GM12874 (cell line): ENCODE measurements at regions not wholly inside any gene's neighbourhood (a gene's known extent, or its start where the extent isn't known, plus 50 kb on each side); places are given as distances from the start of the nearest gene placed in this dataset.

Experiments used
- TF ChIP-seq, protein P1 (sequence below): IDR thresholded peaks from 2 replicates; pipeline ENCODE4 v1.5.1; 2011; ENCODE audit warnings: low read depth, mild to moderate bottlenecking, control low read depth, low read length, moderate library complexity; ENCODE audit not compliant: insufficient read depth

DNA sequence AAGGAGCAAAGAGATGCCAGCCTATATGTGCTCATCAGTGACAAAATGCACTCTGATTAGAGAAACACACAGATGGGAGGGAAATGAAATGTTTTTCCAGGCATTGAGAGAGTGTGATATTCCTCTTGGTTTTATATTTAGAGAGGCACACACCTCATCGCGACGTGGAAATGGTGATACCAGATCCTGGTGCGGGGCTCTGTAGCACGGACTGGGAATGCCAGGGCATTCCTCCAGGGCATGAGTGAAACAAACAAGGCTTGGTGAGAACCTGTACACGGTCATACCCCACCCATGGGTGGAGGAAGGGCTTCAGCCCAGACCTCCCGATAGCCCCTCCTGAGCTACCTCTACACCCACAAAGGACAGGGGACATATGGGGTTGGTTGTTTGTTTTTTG, 280.2 kb downstream of the C16orf95 start:
- TF ChIP-seq, protein P1, sequence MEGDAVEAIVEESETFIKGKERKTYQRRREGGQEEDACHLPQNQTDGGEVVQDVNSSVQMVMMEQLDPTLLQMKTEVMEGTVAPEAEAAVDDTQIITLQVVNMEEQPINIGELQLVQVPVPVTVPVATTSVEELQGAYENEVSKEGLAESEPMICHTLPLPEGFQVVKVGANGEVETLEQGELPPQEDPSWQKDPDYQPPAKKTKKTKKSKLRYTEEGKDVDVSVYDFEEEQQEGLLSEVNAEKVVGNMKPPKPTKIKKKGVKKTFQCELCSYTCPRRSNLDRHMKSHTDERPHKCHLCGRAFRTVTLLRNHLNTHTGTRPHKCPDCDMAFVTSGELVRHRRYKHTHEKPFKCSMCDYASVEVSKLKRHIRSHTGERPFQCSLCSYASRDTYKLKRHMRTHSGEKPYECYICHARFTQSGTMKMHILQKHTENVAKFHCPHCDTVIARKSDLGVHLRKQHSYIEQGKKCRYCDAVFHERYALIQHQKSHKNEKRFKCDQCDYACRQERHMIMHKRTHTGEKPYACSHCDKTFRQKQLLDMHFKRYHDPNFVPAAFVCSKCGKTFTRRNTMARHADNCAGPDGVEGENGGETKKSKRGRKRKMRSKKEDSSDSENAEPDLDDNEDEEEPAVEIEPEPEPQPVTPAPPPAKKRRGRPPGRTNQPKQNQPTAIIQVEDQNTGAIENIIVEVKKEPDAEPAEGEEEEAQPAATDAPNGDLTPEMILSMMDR = no peak

DNA sequence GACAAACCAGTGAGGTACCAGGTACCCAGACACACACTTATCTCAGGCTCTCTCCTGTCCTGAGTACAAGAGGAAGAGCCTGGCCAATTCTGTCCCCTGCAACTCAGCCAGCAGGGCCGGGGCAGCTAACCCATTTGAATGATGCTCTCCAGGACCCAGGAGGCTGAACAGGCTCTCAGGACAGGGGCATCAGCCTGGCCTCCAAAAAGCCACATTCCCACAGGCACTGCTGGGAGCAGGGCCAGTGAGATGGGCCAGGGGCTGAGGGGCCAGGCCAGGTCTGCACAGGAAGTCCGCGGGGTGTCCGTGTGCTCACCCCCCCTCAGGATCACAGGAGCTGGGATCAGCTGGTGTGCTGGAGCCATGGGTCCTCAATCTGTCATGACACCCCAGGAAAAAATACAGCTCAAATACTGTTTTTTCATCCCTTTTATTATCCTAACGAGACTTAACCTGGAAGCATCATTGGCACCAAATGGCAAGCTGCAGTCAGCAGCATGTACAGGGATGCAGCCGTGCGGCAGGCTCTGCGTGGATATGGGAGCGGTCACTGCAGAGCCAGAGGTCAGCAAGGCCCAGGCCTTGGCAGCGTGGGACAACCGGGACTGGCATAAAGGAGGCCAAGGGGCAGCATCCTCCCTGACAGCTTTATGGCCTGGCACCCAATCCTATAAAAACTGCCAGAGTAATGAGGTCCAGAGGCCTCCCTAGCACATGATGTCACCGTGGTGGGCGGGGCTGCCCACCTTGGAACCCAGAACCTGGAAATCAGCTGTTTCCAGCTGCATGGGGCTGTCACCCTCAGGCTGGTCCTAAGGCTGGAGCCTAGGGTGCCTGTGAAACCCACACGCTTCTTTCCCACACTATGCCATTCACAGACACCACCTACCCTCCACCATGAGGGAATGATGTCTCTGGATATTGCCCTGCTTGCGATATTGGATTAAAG, 276.7 kb downstream of the C16orf95 start:
- TF ChIP-seq, protein P1 = no peak

DNA sequence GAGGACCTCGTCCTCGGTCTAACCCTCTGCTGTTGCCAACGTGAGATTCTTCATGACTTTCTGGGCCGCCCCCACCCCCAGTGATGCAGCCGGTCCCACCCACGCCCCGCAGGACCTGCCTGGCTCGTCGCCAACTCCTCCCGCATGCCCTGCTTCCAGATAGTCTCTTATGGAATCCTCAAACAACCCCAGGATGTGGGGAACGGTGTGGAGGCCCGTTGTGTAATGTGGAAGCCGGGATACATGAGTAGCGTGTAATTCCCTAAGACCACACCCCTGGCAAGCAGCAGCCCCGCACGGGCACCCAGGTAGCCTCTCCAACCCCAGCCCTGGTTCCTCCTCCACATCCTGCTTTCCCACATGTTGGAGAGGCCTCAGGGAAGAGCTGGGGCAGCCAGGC, 275.9 kb downstream of the C16orf95 start:
- TF ChIP-seq, protein P1 = no peak

DNA sequence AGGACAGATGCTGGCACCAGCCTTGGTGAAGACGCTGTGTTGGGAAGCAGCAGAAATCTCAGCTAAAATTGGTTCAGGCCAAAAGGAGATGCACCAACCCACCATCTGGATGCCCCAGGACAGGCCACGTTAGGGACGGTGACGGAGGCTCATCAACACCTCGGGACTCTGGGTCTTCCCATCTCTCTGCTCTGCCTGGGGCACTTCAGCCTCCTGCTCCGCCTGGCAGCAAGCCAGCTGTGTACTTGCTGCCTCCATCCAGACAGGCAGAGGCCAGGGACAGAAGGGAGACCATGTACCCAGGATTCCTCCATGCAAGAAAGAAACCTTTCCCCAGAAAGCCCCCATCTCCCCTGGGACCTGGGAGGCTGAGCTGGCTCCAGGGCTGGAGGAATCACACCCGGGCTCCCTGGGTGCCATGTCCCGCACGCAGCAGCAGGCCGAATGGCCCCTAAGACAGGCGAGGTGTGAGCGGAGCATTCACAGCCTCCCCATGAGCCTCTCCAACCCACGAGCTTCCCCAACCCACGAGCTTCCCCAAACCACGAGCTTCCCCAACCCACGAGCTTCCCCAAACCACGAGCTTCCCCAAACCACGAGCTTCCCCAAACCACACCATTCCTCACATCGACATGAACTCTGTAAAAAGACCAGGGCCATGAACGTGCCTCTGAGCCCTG, 274.5 kb downstream of the C16orf95 start:
- TF ChIP-seq, protein P1 = no peak

DNA sequence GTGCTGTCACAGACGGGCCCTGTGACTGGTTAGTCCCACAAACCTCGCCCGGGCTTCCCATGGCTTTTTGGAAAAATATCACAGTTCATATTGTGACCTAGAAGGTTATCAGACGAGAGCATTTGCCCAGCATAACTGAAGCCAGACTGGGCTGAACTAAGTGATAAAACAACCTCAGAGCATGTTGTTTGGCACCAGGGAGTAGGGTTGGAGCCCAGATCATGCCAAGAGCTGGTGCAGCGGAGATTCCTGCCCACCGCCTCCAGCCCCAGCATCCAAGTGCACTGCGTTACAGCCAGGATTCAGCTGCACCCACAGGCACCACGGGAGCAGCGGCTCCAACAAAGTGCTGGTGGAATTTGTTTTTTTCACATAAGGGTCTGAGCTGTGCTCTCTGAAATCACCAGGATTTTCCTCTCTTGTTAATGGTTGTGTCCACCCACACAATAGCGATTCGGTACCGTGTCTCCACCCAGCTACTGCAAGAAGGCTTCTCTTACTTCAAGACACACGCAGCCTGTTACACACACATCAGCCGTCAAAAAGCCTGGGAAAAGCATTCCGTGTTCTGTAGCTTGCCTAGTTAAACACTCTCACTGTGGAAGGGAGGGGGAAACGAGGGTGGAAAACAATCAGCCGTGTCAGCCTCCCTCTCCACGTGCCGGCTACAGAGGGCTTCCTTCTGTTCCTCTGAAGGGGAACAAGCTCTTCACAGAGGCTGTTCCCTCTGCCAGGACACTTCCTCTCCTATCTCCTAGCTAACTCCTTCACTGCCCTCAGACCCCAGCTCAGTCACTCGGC, 273.8 kb downstream of the C16orf95 start:
- TF ChIP-seq, protein P1 = no peak

DNA sequence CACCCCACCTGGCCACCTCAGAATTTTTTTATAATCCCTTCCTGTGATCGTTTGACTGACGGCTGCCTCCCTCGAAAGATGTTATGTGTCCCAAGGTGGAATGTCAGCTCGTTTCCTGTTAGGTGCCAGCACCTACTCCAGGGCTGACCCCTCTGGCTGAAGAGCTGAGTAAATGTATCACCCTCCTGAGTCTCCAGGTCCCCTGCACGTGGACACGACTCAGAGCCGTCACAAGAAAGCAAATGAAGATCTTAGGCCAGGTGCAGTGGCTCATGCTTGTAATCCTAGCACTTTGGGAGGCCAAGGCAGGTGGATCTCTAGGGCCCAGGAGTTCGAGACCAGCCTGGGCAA, 273.2 kb downstream of the C16orf95 start:
- TF ChIP-seq, protein P1 = no peak

DNA sequence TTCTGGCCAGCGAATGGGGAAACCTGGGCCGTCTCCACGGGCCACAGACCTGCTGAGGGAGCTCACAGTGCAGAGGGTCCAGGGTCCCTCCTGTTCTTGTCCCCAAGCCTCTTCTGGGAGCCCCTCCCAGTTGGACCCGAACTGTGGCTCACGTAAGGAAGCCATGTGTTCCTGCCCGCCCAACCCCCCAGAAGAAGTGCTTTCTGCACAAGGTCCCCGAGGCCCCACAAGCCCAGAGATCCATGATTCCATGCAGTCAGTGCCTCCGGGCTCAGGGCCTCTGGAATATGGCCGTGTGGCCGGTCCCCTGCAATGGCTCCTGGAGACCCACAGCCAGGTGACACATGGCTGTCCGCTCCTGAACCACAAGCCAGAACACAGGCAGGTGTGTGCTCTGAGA, 272.4 kb downstream of the C16orf95 start:
- TF ChIP-seq, protein P1 = no peak
